ENCODE measurements at regions not wholly inside any gene's neighbourhood (a gene's known extent, or its start where the extent isn't known, plus 50 kb on each side); places are given as distances from the start of the nearest gene placed in this dataset.

DNA sequence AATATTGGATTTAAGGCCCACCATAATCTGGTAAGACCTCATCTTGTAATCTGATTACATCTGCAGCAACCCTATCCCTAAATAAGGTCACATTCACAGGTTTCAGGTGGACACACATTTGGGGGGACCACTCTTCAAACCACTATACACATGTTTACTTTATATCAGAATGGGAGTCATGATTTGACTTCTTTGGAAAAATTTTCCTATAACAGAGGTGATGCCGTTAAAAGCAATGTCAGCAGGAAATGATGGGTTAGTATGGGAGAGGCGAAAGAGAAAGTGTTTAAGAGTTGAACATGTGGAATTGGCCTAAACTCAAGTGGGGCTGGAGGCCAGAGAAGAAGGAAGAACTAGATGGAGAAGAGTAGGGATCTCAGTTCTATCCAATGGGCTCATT is 281.7 kb upstream of the ERCC4 start:
- WGBS (ENCODE audit: low lambda C conversion rate) = 25% methylated on average over 2 of the region's 2 CpGs
- no peak for DNase-seq
- Histone ChIP-seq H3K4me1 (ENCODE audit: control insufficient read depth in 1 of 2, insufficient read depth in 2 of 2, low read depth in 1 of 2, low read length in 1 of 2) (no peaks in the 10 kb centered on the region), H2AFZ (ENCODE audit: low read depth) (no peak overlapping the region), H3K4me3 (ENCODE audit: low read depth in 2 of 2, low read length in 1 of 2) (no peak overlapping the region), H3K36me3 (replicated peaks in 1 of 2; ENCODE audit: control insufficient read depth in 1 of 2, insufficient read depth in 2 of 2, low read length in 1 of 2) (no peaks in the 10 kb centered on the region), H3K9me3 (no peaks in the 10 kb centered on the region), H3K4me2 (no peak overlapping the region), H3K27me3 (ENCODE audit: insufficient read depth) (no peaks in the 10 kb centered on the region), H4K20me1 (ENCODE audit: insufficient read depth) (no peaks in the 10 kb centered on the region), H3K27ac (ENCODE audit: low read depth in 2 of 2, low read length in 1 of 2) (no peak overlapping the region), H3F3A (replicated peaks; ENCODE audit: insufficient read depth) (no peaks in the 10 kb centered on the region), H3K79me2 (ENCODE audit: insufficient read depth) (no peaks in the 10 kb centered on the region), H3K9me2 (no peaks in the 10 kb centered on the region), H3K9ac (no peak overlapping the region)
- ChIA-PET POLR2A (no interaction called here), CTCF (no interaction called here)
- no peak for TF ChIP-seq JUND (IDR thresholded peaks at IDR 0.05)
- no peak for TF ChIP-seq MXI1 (IDR thresholded peaks at IDR 0.05; ENCODE audit: low read depth, low read length)
- no peak for TF ChIP-seq SMC3 (IDR thresholded peaks at IDR 0.05; ENCODE audit: low read depth, low read length)
- TF ChIP-seq, protein P1, sequence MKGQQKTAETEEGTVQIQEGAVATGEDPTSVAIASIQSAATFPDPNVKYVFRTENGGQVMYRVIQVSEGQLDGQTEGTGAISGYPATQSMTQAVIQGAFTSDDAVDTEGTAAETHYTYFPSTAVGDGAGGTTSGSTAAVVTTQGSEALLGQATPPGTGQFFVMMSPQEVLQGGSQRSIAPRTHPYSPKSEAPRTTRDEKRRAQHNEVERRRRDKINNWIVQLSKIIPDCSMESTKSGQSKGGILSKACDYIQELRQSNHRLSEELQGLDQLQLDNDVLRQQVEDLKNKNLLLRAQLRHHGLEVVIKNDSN (IDR thresholded peaks at IDR 0.05; ENCODE audit: borderline replicate concordance, low read depth) = no peak
- TF ChIP-seq, protein P2, sequence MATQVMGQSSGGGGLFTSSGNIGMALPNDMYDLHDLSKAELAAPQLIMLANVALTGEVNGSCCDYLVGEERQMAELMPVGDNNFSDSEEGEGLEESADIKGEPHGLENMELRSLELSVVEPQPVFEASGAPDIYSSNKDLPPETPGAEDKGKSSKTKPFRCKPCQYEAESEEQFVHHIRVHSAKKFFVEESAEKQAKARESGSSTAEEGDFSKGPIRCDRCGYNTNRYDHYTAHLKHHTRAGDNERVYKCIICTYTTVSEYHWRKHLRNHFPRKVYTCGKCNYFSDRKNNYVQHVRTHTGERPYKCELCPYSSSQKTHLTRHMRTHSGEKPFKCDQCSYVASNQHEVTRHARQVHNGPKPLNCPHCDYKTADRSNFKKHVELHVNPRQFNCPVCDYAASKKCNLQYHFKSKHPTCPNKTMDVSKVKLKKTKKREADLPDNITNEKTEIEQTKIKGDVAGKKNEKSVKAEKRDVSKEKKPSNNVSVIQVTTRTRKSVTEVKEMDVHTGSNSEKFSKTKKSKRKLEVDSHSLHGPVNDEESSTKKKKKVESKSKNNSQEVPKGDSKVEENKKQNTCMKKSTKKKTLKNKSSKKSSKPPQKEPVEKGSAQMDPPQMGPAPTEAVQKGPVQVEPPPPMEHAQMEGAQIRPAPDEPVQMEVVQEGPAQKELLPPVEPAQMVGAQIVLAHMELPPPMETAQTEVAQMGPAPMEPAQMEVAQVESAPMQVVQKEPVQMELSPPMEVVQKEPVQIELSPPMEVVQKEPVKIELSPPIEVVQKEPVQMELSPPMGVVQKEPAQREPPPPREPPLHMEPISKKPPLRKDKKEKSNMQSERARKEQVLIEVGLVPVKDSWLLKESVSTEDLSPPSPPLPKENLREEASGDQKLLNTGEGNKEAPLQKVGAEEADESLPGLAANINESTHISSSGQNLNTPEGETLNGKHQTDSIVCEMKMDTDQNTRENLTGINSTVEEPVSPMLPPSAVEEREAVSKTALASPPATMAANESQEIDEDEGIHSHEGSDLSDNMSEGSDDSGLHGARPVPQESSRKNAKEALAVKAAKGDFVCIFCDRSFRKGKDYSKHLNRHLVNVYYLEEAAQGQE (IDR thresholded peaks at IDR 0.05; ENCODE audit: low read depth, low read length) = no peak
- TF ChIP-seq GATA2 (CRISPR knock-in tag; IDR thresholded peaks at IDR 0.05) = no peak
- no peak for TF ChIP-seq NRF1 (IDR thresholded peaks at IDR 0.05; ENCODE audit: low read depth, low read length)
- TF ChIP-seq TEAD4 (IDR thresholded peaks at IDR 0.05; ENCODE audit: borderline replicate concordance, insufficient read depth) = no peak
- TF ChIP-seq MEF2A (IDR thresholded peaks at IDR 0.05; ENCODE audit: borderline replicate concordance, low read depth) = no peak
- TF ChIP-seq FOXM1 (IDR thresholded peaks at IDR 0.05; ENCODE audit: low read depth) = no peak

DNA sequence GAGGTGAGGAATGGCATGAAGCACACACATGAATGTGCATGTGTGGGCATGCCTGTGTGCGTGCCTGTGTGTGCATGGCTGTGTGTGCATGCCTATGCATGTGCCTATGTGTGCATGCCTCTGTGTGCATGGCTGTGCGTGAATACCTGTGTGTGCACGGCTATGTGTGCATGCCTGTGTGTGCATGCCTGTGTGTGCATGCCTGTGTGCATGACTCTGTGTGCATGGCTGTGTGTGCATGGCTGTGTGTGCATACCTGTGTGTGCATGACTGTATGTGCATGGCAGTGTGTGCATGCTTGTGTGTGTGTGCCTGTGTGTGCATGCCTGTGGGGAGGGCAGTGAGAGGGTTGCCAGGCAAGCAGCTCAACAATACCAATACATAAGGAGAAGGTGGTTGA is 276.5 kb upstream of the ERCC4 start:
- TF ChIP-seq MEF2A (IDR thresholded peaks at IDR 0.05; ENCODE audit: borderline replicate concordance, low read depth) = no peak
- H3K9me3 ChIP-seq = no peaks in the 10 kb centered on the region
- H3K36me3 ChIP-seq (replicated peaks in 1 of 2; ENCODE audit: control insufficient read depth in 1 of 2, insufficient read depth in 2 of 2, low read length in 1 of 2) = no peaks in the 10 kb centered on the region
- no peak overlapping the region for H3K9ac ChIP-seq
- ChIA-PET POLR2A (no interaction called here), CTCF (no interaction called here)
- H3K27me3 ChIP-seq (ENCODE audit: insufficient read depth) = no peaks in the 10 kb centered on the region
- no peak overlapping the region for H3K27ac ChIP-seq (ENCODE audit: low read depth in 2 of 2, low read length in 1 of 2)
- H3K9me2 ChIP-seq = no peaks in the 10 kb centered on the region
- H3F3A ChIP-seq (replicated peaks; ENCODE audit: insufficient read depth) = no peaks in the 10 kb centered on the region
- H3K4me3 ChIP-seq (ENCODE audit: low read depth in 2 of 2, low read length in 1 of 2) = no peak overlapping the region
- H3K79me2 ChIP-seq (ENCODE audit: insufficient read depth) = no peaks in the 10 kb centered on the region
- H3K4me2 ChIP-seq = no peak overlapping the region
- WGBS (ENCODE audit: low lambda C conversion rate) = 0% methylated on average over 3 of the region's 3 CpGs
- no peaks in the 10 kb centered on the region for H3K4me1 ChIP-seq (ENCODE audit: control insufficient read depth in 1 of 2, insufficient read depth in 2 of 2, low read depth in 1 of 2, low read length in 1 of 2)
- no peaks in the 10 kb centered on the region for H4K20me1 ChIP-seq (ENCODE audit: insufficient read depth)
- no peak for DNase-seq
- no peak overlapping the region for H2AFZ ChIP-seq (ENCODE audit: low read depth)

Data from SK-N-SH (cell line).